HG03045 (cell line): ENCODE measurements at regions not wholly inside any gene's neighbourhood (a gene's known extent, or its start where the extent isn't known, plus 50 kb on each side); places are given as distances from the start of the nearest gene placed in this dataset.
"Not testable (repeated sequence)": the region's sequence is repeated elsewhere in the genome, so short reads cannot be mapped to it uniquely, and the experiment has no call there.

Source experiments
- ATAC-seq: cut with Tn5 transposase; IDR thresholded peaks from one replicate; pipeline ENCODE4 v1.9.1; 2021; ENCODE audit warnings: mild to moderate bottlenecking, moderate library complexity; ENCODE audit not compliant: unreplicated experiment

GRCh38 chr6:71197780-71198179 is 90.8 kb upstream of the OGFRL1 start:
- no peak for ATAC-seq

- no peak for ATAC-seq
Observed at GRCh38 chr6:71198908-71199307, 89.7 kb upstream of the OGFRL1 start.

- no peak for ATAC-seq
Observed at GRCh38 chr6:71199736-71200135, 88.9 kb upstream of the OGFRL1 start.

- ATAC-seq: no peak
Observed at GRCh38 chr6:71203206-71203605, 85.4 kb upstream of the OGFRL1 start.

GRCh38 chr6:71204741-71205140 is 83.9 kb upstream of the OGFRL1 start:
- no peak for ATAC-seq

GRCh38 chr6:71205336-71205956 is 83.2 kb upstream of the OGFRL1 start:
- ATAC-seq: no peak

- no peak for ATAC-seq
Observed at GRCh38 chr6:71206089-71206488, 82.5 kb upstream of the OGFRL1 start.

GRCh38 chr6:71209206-71209605 is 79.4 kb upstream of the OGFRL1 start:
- ATAC-seq: no peak

GRCh38 chr6:71209626-71210025 is 79.0 kb upstream of the OGFRL1 start:
- no peak for ATAC-seq

- no peak for ATAC-seq
Observed at GRCh38 chr6:71211799-71212198, 76.8 kb upstream of the OGFRL1 start.

- ATAC-seq: no peak
Observed at GRCh38 chr6:71220466-71220865, 68.1 kb upstream of the OGFRL1 start.

GRCh38 chr6:71222671-71223070 is 65.9 kb upstream of the OGFRL1 start:
- ATAC-seq: no peak

- ATAC-seq: no peak
Observed at GRCh38 chr6:71224011-71224410, 64.6 kb upstream of the OGFRL1 start.

GRCh38 chr6:71226151-71226550 is 62.5 kb upstream of the OGFRL1 start:
- no peak for ATAC-seq

GRCh38 chr6:71228461-71229041 is 60.1 kb upstream of the OGFRL1 start:
- no peak for ATAC-seq

GRCh38 chr6:71229477-71229876 is 59.1 kb upstream of the OGFRL1 start:
- no peak for ATAC-seq

GRCh38 chr6:71232890-71233289 is 55.7 kb upstream of the OGFRL1 start:
- ATAC-seq: not testable (repeated sequence)

- no peak for ATAC-seq
Observed at GRCh38 chr6:71236926-71237434, 51.6 kb upstream of the OGFRL1 start.

GRCh38 chr6:71238351-71238750 is 50.3 kb upstream of the OGFRL1 start:
- ATAC-seq: no peak
